Fibroblast of skin of left biceps (primary cell): ENCODE measurements at regions not wholly inside any gene's neighbourhood (a gene's known extent, or its start where the extent isn't known, plus 50 kb on each side); places are given as distances from the start of the nearest gene placed in this dataset.
"Not testable (repeated sequence)": the region's sequence is repeated elsewhere in the genome, so short reads cannot be mapped to it uniquely, and the experiment has no call there.

Experiments
- DNase-seq, 2 experiments: peaks; one replicate each; pipeline ENCODE4 v3.0.0-alpha.2; 2013; ENCODE audit warnings: low read depth in 2 of 2

DNA sequence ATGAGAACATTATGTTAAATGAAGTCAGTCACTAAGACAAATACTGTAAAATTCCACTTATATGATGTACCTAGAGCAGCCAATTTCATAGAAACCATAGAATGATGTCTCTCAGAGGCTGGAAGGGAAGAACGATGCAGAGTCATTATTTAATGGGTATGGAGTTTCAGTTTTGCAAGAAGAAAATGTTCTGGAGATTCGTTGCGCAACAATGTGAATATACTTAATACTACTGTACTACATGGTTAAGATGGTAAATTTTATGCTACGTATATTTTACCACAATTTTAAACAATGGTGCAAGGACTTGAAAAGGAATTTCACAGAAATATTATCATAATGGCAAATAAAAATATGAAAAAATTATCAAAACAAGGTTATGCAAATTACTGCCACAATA, 972.6 kb downstream of the KCNMA1 start:
- no peak for DNase-seq

DNA sequence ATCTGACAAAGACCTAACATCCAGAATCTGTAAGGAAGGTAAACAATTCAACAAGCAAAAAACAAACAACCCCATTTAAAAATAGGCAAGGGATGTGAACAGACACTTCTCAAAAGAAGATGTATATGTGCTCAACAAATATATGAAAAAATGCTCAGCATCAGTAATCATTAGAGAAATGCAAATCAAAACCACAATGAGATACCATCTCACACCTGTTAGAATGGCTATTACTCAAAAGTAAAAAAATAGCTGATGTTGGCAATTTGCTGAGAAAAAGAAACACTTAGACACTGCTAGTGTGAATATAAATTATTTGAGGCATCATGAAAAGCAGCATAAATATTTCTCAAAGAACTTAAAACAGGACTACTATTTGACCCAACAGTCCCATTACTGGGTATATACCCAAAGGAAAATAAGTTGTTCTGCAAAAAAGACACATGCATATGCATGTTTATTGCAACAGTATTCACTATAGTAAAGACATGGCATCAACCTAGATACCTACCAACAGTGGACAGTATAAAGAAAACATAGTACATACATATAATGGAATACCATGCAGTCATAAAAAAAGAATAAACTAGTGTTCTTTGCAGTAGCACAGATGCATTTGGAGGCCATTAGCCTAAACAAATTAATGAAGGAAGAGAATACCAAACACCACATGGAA, 980.1 kb downstream of the KCNMA1 start:
- no peak for DNase-seq

DNA sequence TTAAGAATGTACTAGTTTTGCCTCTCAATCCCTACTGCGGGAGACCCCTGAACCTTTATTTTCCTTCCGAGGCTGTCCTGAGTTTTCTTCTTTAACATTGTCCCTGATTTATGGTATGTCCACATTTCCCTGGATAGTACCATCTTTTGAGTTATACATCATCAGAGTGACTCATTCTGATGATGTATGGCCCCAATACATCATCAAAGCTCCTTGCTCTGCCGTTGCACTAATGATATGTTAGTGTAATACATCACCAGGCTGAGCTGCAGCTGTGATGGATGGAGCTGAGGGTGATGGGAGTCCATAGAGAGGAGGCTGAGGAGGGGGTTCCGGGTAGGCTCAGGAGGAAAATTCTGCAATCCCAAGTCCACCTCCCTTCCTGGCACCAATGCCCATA, 986.5 kb downstream of the KCNMA1 start:
- no peak for DNase-seq

DNA sequence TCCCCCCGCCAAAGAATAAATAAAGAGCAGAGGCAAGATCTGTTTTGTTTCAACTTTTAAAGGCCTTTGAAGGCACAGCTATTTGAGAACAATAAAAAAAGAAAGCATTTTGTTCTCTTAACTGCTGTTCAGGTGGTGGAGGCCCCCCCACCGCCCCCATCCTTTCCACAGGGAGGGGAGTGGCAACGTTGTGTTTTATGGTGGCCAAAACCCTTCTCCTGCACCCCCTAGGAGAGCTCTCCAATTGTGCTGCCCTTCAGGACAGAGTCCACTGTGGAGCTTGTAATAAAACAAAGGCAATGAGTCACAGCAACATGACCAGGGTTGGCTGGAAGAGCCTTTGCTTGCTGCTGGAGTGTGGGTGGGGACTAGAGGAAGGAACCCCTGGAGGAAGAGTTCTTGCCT, 987.9 kb downstream of the KCNMA1 start:
- DNase-seq = peak; percentile 49 to 55

DNA sequence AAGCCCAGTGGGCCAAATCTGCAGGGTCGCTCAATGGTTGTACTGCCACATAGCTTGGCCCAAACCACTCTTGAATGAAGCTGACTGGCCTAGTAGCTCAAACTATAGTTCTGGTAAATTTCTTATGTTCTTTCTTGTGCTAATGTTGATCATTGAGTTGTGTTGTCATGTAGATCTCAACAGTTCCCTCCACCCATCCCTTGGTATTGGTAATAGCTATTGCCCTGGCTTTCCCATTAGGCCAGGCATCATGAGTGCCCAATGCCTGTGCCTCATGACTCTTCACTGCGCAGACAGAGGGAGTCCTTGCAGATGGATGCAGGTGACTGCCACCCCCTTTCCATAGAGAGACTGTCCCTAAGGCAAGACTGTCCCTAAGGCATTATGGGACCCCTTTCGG, 988.4 kb downstream of the KCNMA1 start:
- DNase-seq = no peak

DNA sequence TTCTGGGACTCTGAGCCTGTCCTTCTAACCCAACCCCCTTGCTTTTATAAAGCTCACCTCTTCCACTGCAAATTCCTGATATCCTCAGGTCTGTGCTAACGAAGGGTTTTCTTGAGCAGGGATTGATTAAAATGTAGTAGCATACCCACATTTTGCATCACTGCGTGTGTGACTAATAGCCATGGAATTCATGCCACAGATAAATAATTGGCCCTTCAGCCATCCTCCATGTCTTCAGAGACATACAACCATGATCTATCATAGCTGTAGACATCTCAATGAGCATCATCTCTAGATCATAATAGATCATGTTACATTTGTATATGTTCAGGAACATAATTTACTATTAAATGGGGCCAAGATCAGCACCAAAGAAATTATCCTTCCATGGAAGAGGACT, 990.3 kb downstream of the KCNMA1 start:
- peak; percentile 52 to 54 for DNase-seq

DNA sequence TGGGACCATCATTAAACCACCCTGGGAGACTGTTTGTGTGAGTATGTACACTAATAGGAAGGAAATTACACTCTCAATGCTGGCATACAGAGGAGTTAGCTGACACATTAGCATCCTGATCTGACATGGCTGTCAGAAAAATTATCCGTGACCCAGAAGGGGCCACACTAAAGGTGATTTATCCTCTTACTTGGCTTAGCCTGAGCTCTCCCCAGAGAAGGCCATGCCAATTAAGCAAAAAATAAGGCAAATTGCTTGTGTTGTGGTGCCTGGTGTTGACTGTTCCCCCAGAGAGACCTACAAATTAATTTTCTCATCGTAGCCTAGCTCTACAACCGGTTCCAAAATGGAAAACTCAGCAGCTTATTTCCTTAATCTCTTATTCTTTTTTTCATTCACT, 992.3 kb downstream of the KCNMA1 start:
- DNase-seq = no peak

DNA sequence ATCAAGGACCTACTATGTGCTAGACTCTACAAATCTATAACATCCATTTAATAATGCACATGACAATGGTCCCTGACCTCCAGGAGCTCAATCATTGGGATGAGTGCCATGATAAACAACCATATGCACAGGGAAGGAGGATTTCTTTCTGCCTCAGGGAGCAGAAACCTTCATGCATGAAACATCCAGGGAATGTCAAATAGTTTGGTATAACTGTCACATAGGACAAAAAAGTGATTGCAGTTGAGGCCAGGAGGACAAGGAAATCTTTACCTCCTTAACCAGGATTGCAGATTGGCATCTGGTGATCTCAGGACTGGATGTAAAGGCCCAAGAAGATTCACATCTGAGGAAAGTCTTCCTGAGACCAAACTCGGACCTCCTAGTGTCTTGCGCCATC, 993.1 kb downstream of the KCNMA1 start:
- no peak for DNase-seq

DNA sequence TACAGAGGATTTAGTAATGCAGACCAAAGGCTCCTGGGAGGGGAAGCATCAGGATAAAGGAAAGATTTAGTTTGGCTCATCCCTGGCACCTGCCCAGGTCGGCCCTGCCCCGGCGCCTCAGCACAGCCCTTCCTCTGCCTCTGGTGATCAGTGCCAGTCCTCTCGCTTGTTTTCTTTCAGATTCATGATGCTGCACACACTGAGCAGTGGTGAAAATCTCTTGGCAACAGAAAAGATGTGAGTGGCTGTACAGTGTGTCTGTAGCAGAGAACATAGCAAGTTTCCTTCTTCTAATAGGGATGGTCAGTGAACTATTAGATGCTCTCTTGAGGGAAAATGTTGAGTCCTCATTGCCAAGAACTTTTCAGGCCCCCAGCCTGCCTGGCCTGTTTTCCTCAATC, 994.1 kb downstream of the KCNMA1 start:
- no peak for DNase-seq

DNA sequence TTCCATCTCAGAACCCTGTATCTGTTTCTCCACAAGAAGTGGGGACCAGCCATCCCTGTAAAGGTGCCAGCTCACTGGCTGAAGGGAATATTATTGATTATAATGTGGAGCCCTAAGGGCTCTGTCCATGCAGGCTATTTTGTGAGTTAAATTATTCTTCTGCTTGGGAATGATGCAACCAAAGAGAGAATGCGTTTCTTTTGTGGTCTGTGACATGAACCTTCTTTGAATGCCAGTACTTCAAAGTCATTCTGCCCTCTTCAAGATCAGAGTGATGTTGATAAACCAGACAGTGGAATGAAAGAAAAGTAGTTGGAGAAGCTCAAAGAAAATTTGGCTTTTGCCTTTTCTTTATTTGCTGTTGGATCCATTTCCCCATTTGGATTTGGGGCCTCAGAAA, 995.2 kb downstream of the KCNMA1 start:
- DNase-seq = no peak

DNA sequence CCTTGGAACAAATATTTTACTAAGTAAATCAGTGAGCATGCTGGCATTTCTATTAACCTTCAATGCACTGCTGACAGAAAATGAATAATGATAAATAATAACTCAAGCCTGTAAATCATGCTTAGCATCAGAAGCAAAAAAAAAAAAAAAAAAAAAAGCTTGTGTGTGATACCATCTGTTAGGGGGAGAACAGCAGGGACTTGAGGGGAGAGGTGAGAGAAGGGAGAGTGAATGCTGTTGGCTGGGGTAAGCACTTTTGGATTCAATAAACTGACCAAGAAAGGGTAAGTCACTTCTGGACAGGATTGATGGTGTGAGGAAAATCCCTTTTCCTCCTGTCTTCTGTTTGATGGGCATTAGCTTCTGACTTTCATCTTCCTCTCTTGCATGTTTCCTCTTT, 996.4 kb downstream of the KCNMA1 start:
- DNase-seq = no peak

DNA sequence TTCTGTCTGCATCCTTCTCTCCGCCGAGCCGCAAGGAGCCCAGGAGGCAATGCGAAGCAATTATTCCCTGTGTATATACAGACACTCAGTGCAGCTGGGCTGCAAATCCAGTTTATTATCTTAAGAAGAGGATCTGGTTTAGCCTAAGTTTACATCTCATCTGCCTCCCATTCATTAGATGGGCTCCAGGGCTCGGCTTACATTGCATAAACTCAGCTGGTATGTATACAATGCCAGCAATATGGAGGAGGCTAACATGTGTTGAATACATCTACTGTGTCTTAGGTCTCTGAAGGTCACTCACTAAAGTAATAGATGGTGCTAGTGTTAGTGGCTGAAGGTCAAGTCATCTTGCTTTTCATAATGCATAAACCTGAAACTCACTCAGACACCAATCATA, 996.8 kb downstream of the KCNMA1 start:
- DNase-seq = no peak

DNA sequence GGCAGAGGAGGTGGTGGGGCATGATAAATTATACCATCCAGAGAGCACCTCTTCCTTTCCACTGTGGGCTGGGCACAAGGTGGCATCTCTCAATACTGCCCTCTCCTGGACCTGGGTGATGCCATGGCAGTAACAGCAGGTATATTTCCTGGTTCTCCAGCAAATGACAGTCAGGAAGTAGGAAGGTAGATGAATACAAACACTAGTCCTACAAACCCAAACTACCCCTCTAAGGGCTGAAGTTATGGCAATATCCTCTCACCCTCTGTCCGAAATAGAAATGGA, 1004.9 kb downstream of the KCNMA1 start:
- no peak for DNase-seq

DNA sequence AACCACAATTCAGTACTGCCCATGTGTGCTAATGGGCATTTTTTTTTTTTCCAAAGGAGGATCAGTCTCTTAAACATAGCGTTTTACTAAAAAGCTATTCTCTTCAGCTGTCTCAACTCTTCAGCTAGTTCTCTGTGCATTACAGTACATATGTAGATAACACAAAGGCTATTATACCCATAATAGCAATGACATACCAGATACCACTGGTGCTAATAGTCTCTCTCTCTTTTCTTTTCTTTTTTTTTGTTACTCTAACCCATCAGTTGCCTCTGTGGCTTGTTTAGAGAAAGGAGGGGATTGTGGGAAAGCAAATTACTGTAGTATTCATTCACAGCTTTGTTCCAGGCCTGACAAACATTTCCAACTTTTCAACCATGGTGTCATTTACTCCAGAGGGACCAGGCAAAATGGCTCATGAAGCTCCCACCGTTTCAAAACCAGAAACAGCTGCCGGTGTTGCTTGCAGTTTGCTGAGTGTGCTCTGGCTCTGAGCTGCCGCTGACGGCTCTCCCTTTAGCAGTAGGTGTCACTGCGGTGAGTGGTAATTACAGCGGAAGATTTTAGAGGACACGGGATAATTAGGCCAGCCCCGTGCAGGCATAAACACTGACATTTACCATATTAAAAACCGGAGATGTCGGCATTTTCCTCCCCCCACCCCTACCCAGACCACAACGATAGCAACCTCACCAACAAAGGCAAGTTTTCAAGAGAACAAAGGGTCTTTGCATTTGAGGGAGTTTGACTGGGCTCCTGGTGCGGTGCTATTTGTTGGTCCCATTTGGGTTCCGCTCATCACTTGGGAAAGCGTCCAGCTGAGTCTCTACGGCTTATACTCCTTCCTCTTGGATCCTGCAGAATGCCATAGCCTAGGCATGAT, 1005.5 kb downstream of the KCNMA1 start:
- DNase-seq = no peak

DNA sequence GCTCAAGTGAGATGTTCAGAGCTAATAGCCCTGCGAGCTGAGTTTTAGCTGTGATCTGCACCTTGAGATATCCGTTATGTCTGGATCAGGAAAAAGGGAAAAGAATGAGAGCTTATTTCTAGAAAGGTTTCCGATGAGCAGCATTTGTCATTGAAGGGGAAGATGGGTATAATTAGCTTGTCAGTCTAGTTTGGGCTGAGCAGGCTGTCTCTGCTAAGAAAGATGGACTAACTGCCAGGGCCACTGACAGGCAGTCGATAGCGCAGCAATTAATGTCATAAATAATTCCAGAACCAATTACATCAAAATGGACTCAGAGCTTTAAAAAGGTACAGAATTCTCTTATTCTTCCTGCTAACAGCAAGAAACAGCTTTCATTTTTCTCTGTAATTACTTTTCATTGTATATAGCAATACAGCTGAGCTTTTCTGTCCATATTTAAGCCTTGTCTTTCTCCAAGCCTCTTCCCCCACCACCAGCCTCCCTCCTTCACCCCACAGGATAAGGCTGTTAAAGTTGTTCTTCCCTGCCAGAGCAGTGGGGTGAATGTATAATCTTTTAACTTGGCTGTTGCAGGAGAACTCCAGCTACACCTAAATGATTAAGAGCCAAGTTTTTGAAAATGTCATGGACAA, 1006.5 kb downstream of the KCNMA1 start:
- DNase-seq = no peak

DNA sequence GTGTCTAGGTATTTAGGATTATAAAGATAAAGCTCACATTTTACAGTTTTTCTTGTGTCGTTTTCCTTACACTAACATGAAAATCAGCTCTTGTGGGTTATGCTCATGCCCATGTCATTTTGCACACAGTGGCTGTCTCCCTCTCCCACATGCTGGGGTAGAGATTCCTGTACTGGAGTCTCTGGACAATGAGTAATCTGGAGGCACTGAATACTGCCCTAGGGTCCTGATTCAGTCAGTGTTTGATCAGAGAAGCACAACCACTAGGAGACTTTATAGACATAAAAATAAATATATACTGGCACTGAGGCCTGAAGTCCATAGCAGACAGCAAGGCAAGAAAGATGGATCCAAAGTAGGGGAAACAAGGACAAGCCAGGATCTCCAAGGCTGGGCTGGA, 1008.8 kb downstream of the KCNMA1 start:
- DNase-seq = no peak

DNA sequence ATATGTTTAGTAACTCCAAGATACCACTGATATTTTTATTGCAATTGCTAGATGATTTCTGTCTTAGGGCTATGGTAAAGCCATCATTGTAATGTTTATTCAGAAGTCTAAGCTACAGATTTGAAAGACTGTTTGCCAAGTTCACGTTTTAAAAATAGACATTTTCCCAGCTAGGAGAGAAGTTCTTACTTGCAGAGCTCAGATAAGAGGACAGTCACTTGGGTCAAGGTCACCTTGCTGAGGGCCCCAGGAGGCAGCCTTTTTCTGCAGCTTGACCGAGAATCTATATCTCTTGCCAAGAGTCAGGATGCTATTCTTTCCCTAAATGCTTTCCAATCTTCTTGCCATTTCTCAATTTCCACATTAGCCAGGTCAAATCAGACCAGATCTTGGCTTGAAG, 1011.2 kb downstream of the KCNMA1 start:
- no peak for DNase-seq

DNA sequence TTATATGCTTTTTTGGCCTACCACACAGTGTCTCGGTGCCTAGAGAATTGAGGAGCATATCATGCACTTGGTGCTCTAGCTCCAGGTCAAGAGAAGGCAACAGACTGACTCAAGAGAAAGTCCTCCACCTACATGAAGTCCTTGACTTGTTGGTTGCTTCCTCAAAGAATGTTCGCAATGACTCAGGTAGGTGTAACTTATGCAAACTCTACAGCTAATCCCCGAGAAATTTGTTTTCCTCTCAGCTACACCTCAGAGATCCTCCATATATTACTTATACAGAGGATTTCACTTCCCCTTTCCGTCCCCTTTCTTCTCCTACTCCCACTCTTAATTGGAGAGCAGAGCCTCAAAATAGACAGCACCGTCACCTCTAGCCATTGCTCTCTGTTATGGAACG, 1013.1 kb downstream of the KCNMA1 start:
- DNase-seq = no peak

DNA sequence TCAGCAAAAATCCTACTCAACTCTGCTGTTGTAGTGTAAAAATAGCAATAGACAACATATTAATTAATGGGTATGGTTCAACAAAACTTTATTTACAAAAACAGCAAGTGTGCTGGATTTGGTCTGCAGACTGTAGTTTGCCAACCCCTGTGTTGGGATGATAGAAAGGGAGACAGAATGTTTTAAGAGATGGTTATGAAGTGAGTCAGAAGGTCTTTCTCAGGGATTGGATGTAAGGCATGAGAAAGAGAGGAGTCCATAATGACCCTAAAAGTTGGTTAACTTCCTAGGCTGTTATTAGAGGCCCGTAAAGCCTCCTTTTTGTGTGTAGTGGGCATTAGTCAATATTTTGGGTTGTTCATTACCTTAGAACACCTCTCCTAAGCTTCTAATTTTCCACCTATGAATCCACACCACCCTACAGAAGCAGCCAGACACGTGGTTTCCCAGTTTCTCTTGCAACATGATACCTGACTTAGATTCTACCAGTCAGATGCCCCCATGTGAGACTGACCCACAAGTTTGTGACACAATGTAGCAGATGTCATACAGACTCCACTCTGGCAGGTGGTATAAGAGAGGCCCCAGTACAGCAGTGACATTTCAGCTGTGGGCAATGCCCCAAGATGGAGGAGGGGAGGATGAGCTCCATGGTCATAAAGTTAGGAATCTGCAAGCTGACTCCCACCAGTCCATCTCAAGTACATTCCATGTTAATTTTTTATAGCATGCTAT, 1015.6 kb downstream of the KCNMA1 start:
- DNase-seq = no peak

DNA sequence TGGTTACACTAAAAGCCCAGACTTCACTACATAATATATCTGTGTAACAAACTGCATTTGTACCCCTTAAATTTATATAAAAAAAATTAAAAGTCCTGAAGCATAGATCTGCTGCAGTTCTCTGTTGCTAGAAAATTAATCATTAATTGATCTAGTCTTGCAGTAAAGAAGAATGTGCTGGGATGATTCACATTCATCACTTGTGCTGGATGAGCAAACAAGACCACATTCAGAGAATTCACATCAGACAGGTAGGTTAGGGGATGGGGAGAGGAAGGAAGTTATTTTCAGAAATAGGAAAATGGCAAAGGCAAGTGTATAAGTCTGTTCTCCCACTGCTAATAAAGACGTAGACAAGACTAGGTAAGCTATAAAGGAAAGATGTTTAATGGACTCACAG, 1019.0 kb downstream of the KCNMA1 start:
- DNase-seq = no peak

DNA sequence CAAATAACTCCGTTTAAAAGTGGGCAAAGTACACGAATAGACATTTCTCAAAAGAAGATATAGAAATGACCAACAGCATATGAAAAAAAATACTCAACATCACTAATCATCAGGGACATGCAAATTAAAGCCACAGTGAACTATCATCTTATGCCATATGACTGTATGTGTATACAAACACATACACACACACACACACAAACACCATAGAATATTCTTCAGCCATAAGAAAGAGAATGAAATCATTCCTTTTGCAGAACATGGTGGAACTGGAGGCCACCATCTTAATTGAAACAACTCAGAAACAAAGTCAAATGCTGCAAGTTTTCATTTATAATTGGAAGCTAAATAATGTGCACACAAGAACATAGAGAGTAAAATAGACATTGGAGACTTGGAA, 1019.4 kb downstream of the KCNMA1 start:
- no peak for DNase-seq

DNA sequence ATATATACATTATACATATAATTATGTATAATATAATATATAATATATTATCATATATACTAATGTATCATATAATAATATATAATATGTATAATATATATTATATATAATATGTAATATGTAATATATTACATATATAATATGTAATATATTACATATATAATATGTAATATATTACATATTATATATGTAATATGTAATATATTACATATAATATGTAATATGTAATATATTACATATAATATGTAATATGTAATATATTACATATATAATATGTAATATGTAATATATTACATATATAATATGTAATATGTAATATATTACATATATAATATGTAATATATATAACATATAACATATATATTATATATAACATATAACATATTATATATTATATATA, 1020.9 kb downstream of the KCNMA1 start:
- not testable (repeated sequence) for DNase-seq

DNA sequence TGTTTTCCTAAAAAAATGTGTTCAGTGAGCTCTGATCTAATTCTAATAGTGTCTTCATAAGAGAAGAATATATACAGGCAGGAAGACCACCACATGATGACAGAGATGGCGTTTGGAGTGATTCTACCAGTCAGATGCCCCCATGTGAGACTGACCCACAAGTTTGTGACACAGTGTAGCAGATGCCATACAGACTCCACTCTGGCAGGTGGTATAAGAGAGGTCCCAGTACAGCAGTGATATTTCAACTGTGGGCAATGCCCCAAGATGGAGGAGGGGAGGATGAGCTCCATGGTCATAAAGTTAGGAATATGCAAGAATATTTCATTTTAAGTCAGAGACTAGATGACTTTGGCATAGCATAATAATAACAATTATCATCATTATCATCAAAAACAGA, 1022.6 kb downstream of the KCNMA1 start:
- no peak for DNase-seq
